Lower lobe of right lung (tissue), 2 donors: ENCODE measurements at regions not wholly inside any gene's neighbourhood (a gene's known extent, or its start where the extent isn't known, plus 50 kb on each side); places are given as distances from the start of the nearest gene placed in this dataset.

Experiments
- ATAC-seq, 2 donors: fragments of 200-7000 bp; cut with Tn5 transposase; one replicate each; pipeline ENCODE4 v1.9.1; 2020 to 2022; ENCODE audit warnings: mild to moderate bottlenecking in 2 of 2, moderate library complexity in 2 of 2
- DNase-seq: peaks from one replicate; pipeline ENCODE4 v3.0.0-alpha.2; 2020
- H3K27ac ChIP-seq: fragments of 200-600 bp; one replicate; pipeline ENCODE4 v1.8.0; 2022
- H3K27me3 ChIP-seq: fragments of 200-600 bp; one replicate; pipeline ENCODE4 v1.8.0; 2022; ENCODE audit warnings: low read depth
- H3K36me3 ChIP-seq: fragments of 200-600 bp; one replicate; pipeline ENCODE4 v1.8.0; 2022; ENCODE audit warnings: mild to moderate bottlenecking
- H3K4me1 ChIP-seq: fragments of 200-600 bp; one replicate; pipeline ENCODE4 v1.8.0; 2022
- H3K4me3 ChIP-seq: fragments of 200-600 bp; one replicate; pipeline ENCODE4 v1.8.0; 2022; ENCODE audit warnings: mild to moderate bottlenecking
- H3K9me3 ChIP-seq: fragments of 200-600 bp; one replicate; pipeline ENCODE4 v1.8.0; 2022
- intact Hi-C: fragments of 100-400 bp; cut with DNase I; formaldehyde crosslinking; loops from one replicate; pipeline ENCODE4 v1.11.0; 2022
- TF ChIP-seq, protein P1 (sequence below): fragments of 200-600 bp; IDR thresholded peaks from one replicate; pipeline ENCODE4 v1.8.0; 2022; ENCODE audit warnings: antibody characterized with exemption, mild to moderate bottlenecking
- donor health status: DM: no; HTN: yes; CAD: no; lungs with severe emphysema.

DNA sequence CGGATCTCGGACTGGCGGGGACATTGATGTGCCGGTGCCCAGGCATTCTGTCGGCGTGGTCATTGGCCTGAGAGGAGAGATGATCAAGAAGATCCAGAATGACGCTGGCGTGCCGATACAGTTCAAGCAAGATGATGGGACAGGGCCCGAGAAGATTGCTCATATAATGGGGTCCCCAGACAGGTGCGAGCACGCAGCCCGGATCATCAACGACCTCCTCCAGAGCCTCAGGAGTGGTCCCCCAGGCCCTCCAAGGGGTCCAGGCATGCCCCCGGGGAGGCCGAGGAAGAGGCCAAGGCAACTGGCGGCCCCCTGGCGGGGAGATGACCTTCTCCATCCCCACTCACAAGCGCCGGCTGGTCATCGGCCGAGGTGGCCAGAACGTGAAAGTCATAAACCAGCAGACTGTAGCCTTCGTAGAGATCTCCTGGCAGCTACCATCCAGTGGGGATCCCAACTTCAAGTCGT lies 106.5 kb upstream of the MTAP start:
- Histone ChIP-seq H3K4me1 (no peaks in the 10 kb centered on the region), H3K36me3 (no peaks in the 10 kb centered on the region), H3K27ac (no peak overlapping the region), H3K27me3 (peaks cover 6% of the 10 kb centered on the region), H3K4me3 (no peak overlapping the region), H3K9me3 (no peaks in the 10 kb centered on the region)
- TF ChIP-seq, protein P1, sequence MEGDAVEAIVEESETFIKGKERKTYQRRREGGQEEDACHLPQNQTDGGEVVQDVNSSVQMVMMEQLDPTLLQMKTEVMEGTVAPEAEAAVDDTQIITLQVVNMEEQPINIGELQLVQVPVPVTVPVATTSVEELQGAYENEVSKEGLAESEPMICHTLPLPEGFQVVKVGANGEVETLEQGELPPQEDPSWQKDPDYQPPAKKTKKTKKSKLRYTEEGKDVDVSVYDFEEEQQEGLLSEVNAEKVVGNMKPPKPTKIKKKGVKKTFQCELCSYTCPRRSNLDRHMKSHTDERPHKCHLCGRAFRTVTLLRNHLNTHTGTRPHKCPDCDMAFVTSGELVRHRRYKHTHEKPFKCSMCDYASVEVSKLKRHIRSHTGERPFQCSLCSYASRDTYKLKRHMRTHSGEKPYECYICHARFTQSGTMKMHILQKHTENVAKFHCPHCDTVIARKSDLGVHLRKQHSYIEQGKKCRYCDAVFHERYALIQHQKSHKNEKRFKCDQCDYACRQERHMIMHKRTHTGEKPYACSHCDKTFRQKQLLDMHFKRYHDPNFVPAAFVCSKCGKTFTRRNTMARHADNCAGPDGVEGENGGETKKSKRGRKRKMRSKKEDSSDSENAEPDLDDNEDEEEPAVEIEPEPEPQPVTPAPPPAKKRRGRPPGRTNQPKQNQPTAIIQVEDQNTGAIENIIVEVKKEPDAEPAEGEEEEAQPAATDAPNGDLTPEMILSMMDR: no peak
- intact Hi-C loops: no loop called here
- ATAC-seq: no peak
- peak; percentile 34 for DNase-seq

DNA sequence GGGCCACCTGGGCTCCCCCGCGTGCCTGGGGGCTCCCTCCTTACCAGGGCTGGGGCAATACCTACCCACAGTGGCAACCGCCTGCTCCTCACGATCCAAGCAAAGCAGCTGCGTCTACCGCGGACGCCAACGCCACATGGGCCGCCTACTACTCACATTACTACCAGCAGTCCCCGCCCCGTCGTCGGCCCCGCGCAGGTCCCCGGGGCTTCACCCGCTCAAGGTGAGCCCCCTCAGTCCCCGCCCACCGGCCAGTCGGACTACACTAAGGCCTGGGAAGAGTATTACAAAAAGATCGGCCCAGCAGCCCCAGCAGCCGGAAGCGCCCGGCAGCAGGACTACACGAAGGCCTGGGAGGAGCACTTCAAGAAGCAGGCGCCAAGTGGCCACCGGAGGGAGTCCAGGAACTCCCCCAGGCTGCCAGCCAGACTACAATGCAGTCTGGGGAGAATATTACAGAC lies 106.0 kb upstream of the MTAP start:
- Histone ChIP-seq H3K27me3 (peaks cover 6% of the 10 kb centered on the region), H3K9me3 (no peaks in the 10 kb centered on the region), H3K4me1 (no peaks in the 10 kb centered on the region), H3K27ac (no peak overlapping the region), H3K36me3 (no peaks in the 10 kb centered on the region), H3K4me3 (no peak overlapping the region)
- TF ChIP-seq, protein P1: no peak
- peak; percentile 45 for DNase-seq
- no peak for ATAC-seq
- intact Hi-C loops: no loop called here

DNA sequence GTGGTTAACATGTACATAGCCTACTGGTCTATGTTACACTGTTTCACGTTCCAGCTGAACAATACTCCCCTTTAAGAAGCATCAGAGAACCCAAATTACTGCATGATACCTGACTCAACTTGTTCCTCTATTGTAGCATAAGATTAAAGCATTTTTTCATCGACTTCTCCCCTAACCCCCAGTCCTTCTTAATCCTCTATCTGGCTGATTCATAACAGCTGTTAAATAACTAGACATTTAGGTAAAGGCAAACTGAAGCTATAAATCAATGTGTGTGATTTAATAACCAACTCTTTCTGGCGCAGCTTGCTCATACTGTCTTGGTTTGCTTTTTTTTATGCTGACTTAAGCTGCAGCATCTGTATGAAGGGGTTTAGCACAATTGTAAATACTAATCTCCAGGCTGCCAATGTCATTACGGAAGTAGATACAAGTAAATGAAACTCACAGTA lies 94.2 kb upstream of the MTAP start:
- H3K27me3 ChIP-seq: no peaks in the 10 kb centered on the region
- TF ChIP-seq, protein P1: no peak
- no peak overlapping the region for H3K27ac ChIP-seq
- H3K36me3 ChIP-seq: no peaks in the 10 kb centered on the region
- no peaks in the 10 kb centered on the region for H3K9me3 ChIP-seq
- DNase-seq: no peak
- H3K4me1 ChIP-seq: no peaks in the 10 kb centered on the region
- intact Hi-C loops: no loop called here
- no peak for ATAC-seq
- H3K4me3 ChIP-seq: no peak overlapping the region

DNA sequence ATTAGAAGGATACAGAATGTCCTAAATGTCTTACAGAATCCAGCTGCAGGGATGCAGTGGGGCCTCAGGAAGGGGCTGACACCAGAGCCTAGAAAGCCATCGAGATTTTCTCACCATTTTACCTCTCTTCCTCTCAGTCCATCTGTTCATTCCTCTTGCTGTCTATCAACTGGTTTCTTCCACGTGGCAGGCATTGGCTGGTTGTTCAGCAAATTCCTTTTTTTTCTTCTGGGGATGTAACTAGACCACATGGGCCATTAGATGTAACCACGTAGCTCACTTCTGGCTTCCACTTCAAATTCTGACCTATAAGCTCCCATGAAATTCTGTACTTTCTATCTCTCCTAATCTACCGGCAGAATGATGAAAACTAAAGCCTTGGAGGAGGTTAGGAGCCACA lies 93.6 kb upstream of the MTAP start:
- no peak overlapping the region for H3K27ac ChIP-seq
- H3K27me3 ChIP-seq: no peaks in the 10 kb centered on the region
- H3K4me3 ChIP-seq: no peak overlapping the region
- DNase-seq: no peak
- no peak for ATAC-seq
- intact Hi-C loops: no loop called here
- no peaks in the 10 kb centered on the region for H3K36me3 ChIP-seq
- no peaks in the 10 kb centered on the region for H3K4me1 ChIP-seq
- no peaks in the 10 kb centered on the region for H3K9me3 ChIP-seq
- TF ChIP-seq, protein P1: no peak

DNA sequence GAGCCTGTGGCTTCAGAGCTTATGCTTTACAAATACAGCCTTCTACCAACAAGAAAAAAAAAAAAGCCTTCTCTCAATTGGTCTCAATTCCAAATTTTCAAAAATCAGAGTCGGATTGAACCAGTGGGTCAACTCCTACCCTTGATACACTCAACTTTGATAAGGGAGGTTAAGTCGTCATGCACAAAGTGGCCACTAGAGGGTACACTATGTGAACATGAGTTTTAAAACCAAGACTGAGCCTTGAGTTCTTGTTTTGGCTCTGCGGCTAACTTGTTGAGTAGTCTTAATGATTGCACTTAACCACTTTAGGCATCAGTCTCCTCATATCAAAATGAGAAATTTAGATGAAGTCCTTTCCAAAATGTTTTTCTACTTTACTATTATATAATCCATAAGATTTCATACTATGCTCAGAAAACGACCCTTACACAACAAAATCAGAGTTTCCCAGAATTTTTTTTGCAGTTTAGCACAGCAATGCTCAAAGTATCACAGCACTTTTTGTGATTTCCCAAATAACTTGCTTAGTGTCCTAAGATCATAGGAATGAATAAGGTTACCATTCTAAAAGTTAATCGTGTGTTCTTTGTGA lies 92.9 kb upstream of the MTAP start:
- DNase-seq (no peak), ATAC-seq (peak; percentile 77 to 86)
- no peak overlapping the region for H3K4me3 ChIP-seq
- H3K9me3 ChIP-seq: no peaks in the 10 kb centered on the region
- no peaks in the 10 kb centered on the region for H3K4me1 ChIP-seq
- no peak overlapping the region for H3K27ac ChIP-seq
- TF ChIP-seq, protein P1: peak; percentile 77
- intact Hi-C loops: no loop called here
- no peaks in the 10 kb centered on the region for H3K27me3 ChIP-seq
- H3K36me3 ChIP-seq: no peaks in the 10 kb centered on the region
